K562 (cell line): ENCODE measurements at regions not wholly inside any gene's neighbourhood (a gene's known extent, or its start where the extent isn't known, plus 50 kb on each side); places are given as distances from the start of the nearest gene placed in this dataset.

ENCODE experiments used
- ATAC-seq: fragments of 200-7000 bp; cut with Tn5 transposase; 3 replicates; pipeline ENCODE4 v1.9.1; 2020; ENCODE audit warnings: moderate library complexity
- BruUV-seq: library from RNA; stranded (reverse); fragments of 400-500 nt; replicated peaks from 2 replicates; lab custom pipeline; 2021; lab: Mats Ljungman, UMichigan
- CTCF ChIA-PET: fragments of 300-600 bp; formaldehyde crosslinking; extraction: SDS; loops from one replicate; lab custom pipeline; 2021; ENCODE audit warnings: low intra/inter-chr PET ratio; lab: Yijun Ruan, JAX
- POLR2A ChIA-PET: fragments of 300-600, 350-650 bp; sonication (Branson Sonifier 250); formaldehyde crosslinking; extraction: SDS; loops from one replicate; lab custom pipeline; 2021; ENCODE audit warnings: antibody characterized with exemption, inconsistent platforms; lab: Yijun Ruan, JAX
- DNase-seq, 4 experiments: peaks; one replicate each; pipeline versions ENCODE4 v3.0.0 to v3.0.0-alpha.2; 2011 to 2018; ENCODE audit warnings: low spot score in 3 of 4, mixed read lengths in 3 of 4; ENCODE audit errors: extremely low read depth in 1 of 4
- FAIRE-seq: peaks from 2 replicates; lab custom pipeline; 2011; peaks lifted over from hg19 to GRCh38; lab: Jason Lieb, UNC
- H2AFZ ChIP-seq: 2 replicates; pipeline ENCODE4 v1.6.0; 2011; ENCODE audit warnings: low read depth, low read length, control low read depth, inconsistent platforms
- H3K27ac ChIP-seq: fragments of 200-600 bp; 3 replicates; pipeline ENCODE4 v1.8.0; 2011; ENCODE audit warnings: low read depth, mild to moderate bottlenecking, control low read depth, inconsistent platforms, low read length, moderate library complexity, mixed read lengths; ENCODE audit errors: extremely low read depth
- H3K27me3 ChIP-seq, 2 experiments: fragments of 300-600 bp in 1 of 2; 2 replicates in 1 of 2; 3 replicates in 1 of 2; pipeline versions ENCODE4 v1.6.0 to v1.8.0; 2011; ENCODE audit warnings: inconsistent platforms in 2 of 2, low read length in 2 of 2, mild to moderate bottlenecking in 1 of 2, mixed read lengths in 1 of 2, moderate library complexity in 1 of 2; ENCODE audit not compliant: control insufficient read depth in 2 of 2, insufficient read depth in 2 of 2
- H3K36me3 ChIP-seq: fragments of 300-600 bp; 3 replicates; pipeline ENCODE4 v1.8.0; 2011; ENCODE audit warnings: mild to moderate bottlenecking, low read length, inconsistent platforms; ENCODE audit not compliant: control insufficient read depth, insufficient read depth
- H3K4me1 ChIP-seq, 2 experiments: fragments of 200-600 bp in 1 of 2; replicated peaks in 1 of 2; 2 replicates in 1 of 2; 3 replicates in 1 of 2; pipeline versions ENCODE4 v1.5.1 to v1.8.0; 2011; ENCODE audit warnings: inconsistent platforms in 2 of 2, low read length in 2 of 2, mild to moderate bottlenecking in 1 of 2, mixed read lengths in 1 of 2, moderate library complexity in 1 of 2; ENCODE audit not compliant: control insufficient read depth in 2 of 2, insufficient read depth in 2 of 2
- H3K4me2 ChIP-seq: 2 replicates; pipeline ENCODE4 v1.6.1; 2011; ENCODE audit warnings: low read length, control low read depth, inconsistent platforms, mixed read lengths; ENCODE audit not compliant: insufficient read depth
- H3K4me3 ChIP-seq: fragments of 200-600 bp; sonication (generic), shearing (Covaris generic); 2 replicates; pipeline ENCODE4 v1.5.1; 2016; ENCODE audit warnings: control low read depth, inconsistent platforms
- H3K79me2 ChIP-seq: fragments of 200-600 bp; 3 replicates; pipeline ENCODE4 v1.8.0; 2011; ENCODE audit warnings: low read length, inconsistent platforms; ENCODE audit not compliant: control insufficient read depth, insufficient read depth
- H3K9ac ChIP-seq, 2 experiments: 2 replicates each; pipeline versions ENCODE4 v1.6.0 to v1.6.1; 2011; ENCODE audit warnings: low read depth in 2 of 2, low read length in 2 of 2, control low read depth in 1 of 2, inconsistent platforms in 1 of 2, mild to moderate bottlenecking in 1 of 2, mixed read lengths in 1 of 2; ENCODE audit not compliant: insufficient read depth in 1 of 2
- H3K9me1 ChIP-seq: one replicate; pipeline ENCODE4 v1.6.0; 2011; ENCODE audit warnings: inconsistent platforms, mild to moderate bottlenecking, low read length, moderate library complexity; ENCODE audit not compliant: control insufficient read depth, insufficient read depth
- H3K9me3 ChIP-seq: replicated peaks from 2 replicates; pipeline ENCODE4 v1.5.1; 2011; ENCODE audit warnings: low read depth, low read length, inconsistent platforms; ENCODE audit not compliant: control insufficient read depth, insufficient read depth
- H4K20me1 ChIP-seq: replicated peaks from 2 replicates; pipeline ENCODE4 v1.6.1; 2011; ENCODE audit warnings: low read length, inconsistent platforms, mixed read lengths; ENCODE audit not compliant: control insufficient read depth, insufficient read depth
- CBFA2T2 ChIP-seq: fragments of 450-650 bp; conservative IDR thresholded peaks from 2 replicates; pipeline ENCODE4 v1.6.1; 2017; ENCODE audit warnings: mild to moderate bottlenecking
- CHCHD3 ChIP-seq: fragments of 250-450 bp; sonication (Bioruptor Pico); IDR thresholded peaks from 2 replicates; pipeline ENCODE4 v2.1.2; 2022; ENCODE audit warnings: mild to moderate bottlenecking
- DEAF1 ChIP-seq: fragments of 450-650 bp; formaldehyde crosslinking; IDR thresholded peaks from 2 replicates; pipeline ENCODE4 v1.4.0; 2020; ENCODE audit warnings: mild to moderate bottlenecking, moderate library complexity
- EGR1 ChIP-seq: fragments of 450-650 bp; conservative IDR thresholded peaks from 2 replicates; pipeline ENCODE4 v1.6.1; 2017; ENCODE audit warnings: mild to moderate bottlenecking
- HDGF ChIP-seq: fragments of 450-650 bp; IDR thresholded peaks from 2 replicates; pipeline ENCODE4 v1.6.1; 2016
- NFE2L1 ChIP-seq: fragments of 450-650 bp; IDR thresholded peaks from 2 replicates; pipeline ENCODE4 v1.6.1; 2016; ENCODE audit warnings: missing genetic modification characterization, low read depth, mild to moderate bottlenecking, missing compliant biosample characterization, moderate library complexity, borderline replicate concordance
- RAD21 ChIP-seq, 2 experiments: fragments of 250-450 bp in 1 of 2; fragments of 450-650 bp in 1 of 2; sonication (Bioruptor Pico) in 1 of 2; formaldehyde crosslinking in 1 of 2; IDR thresholded peaks in 1 of 2; conservative IDR thresholded peaks in 1 of 2; 2 replicates each; pipeline versions ENCODE4 v1.4.0 to v1.8.0; 2020 to 2022; ENCODE audit warnings: mild to moderate bottlenecking in 2 of 2, moderate library complexity in 1 of 2
- RBFOX2 ChIP-seq: fragments of 200-400 bp; formaldehyde crosslinking; IDR thresholded peaks from 2 replicates; pipeline ENCODE4 v1.6.1; 2017; ENCODE audit warnings: low read depth, mild to moderate bottlenecking, low read length, moderate library complexity
- ZNF133 ChIP-seq: fragments of 250-450 bp; sonication (Bioruptor Pico); IDR thresholded peaks from 2 replicates; pipeline ENCODE4 v1.4.0; 2020; ENCODE audit warnings: mild to moderate bottlenecking
- WGBS: fragments of 100-300 bp; shearing (Covaris generic); methylation state at CpG from one replicate; pipeline ENCODE4 v1.1.6; 2016; ENCODE audit warnings: low coverage, mixed read lengths; ENCODE audit not compliant: insufficient coverage; ENCODE audit errors: missing lambda C conversion rate; 5-methylcytosine and 5-hydroxymethylcytosine counted together
- in situ Hi-C: fragments of 300-500 bp; cut with MboI; formaldehyde crosslinking; loops from 4 replicates; pipeline ENCODE4 v1.15.0; 2018; ENCODE audit warnings: inconsistent platforms, mixed read lengths
- intact Hi-C: fragments of 100-400 bp; cut with micrococcal nuclease; formaldehyde crosslinking; loops from 2 replicates; pipeline ENCODE4 v1.14.2; 2022

DNA sequence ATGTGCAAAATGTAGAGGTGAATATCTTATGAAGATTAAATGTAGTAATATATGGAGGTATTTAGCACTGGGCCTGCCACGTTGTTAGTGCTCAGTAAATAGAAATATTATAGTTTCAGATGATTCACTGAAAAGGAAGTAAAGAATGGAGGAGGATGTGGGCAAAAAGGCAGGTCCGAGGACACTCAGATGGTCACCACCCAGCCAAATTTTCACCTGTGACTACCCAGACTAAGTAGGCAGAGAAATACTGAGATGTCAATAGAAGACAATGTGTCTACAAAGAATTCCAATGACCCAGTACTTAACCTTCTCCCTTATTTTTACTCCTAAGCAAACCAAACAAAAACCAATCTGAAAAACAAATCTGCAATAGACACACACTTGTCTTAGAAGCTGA, 70.3 kb upstream of the ATP10B start:
- no peak for TF ChIP-seq CHCHD3 (CRISPR knock-in tag)
- TF ChIP-seq EGR1 = no peak
- no peak for TF ChIP-seq RAD21 (CRISPR knock-in tag; conservative IDR thresholded peaks at IDR 0.05 in 1 of 2, IDR thresholded peaks at IDR 0.05 in 1 of 2)
- TF ChIP-seq RBFOX2 = no peak
- TF ChIP-seq ZNF133 = no peak
- no peak for TF ChIP-seq HDGF
- TF ChIP-seq DEAF1 = no peak
- TF ChIP-seq CBFA2T2 = no peak
- no peak for TF ChIP-seq NFE2L1 (tag)

More for the DNA sequence above, 70.3 kb upstream of the ATP10B start:
- BruUV-seq = no TSS peak
- Histone ChIP-seq H3K79me2 (no peaks in the 10 kb centered on the region), H3K36me3 (no peaks in the 10 kb centered on the region), H3K27ac (no peak overlapping the region), H3K9me3 (no peaks in the 10 kb centered on the region), H4K20me1 (no peaks in the 10 kb centered on the region), H3K9ac (no peak overlapping the region), H3K27me3 (no peaks in the 10 kb centered on the region), H2AFZ (no peak overlapping the region), H3K4me3 (no peak overlapping the region), H3K9me1 (no peaks in the 10 kb centered on the region), H3K4me1 (no peaks in the 10 kb centered on the region), H3K4me2 (no peak overlapping the region)
- CTCF ChIA-PET = no interaction called here
- intact Hi-C loops (no loop called here), in situ Hi-C loops (no loop called here)
- DNase-seq = no peak
- POLR2A ChIA-PET = no interaction called here
- 0% methylated on average over 2 of the region's 2 CpGs for WGBS
- ATAC-seq = no peak
- no peak for FAIRE-seq
